DND-41 (cell line): ENCODE measurements at regions not wholly inside any gene's neighbourhood (a gene's known extent, or its start where the extent isn't known, plus 50 kb on each side); places are given as distances from the start of the nearest gene placed in this dataset.

Source experiments
- EZH2 ChIP-seq: IDR thresholded peaks from 3 replicates; pipeline ENCODE4 v1.6.1; 2012; ENCODE audit warnings: borderline replicate concordance, low read depth, mild to moderate bottlenecking, moderate library complexity, low read length, inconsistent platforms; ENCODE audit not compliant: severe bottlenecking
- TF ChIP-seq, protein P1 (sequence below): IDR thresholded peaks from 2 replicates; pipeline ENCODE4 v1.5.1; 2012; ENCODE audit warnings: borderline replicate concordance, low read length, moderate library complexity, mild to moderate bottlenecking; ENCODE audit not compliant: poor library complexity, severe bottlenecking; ENCODE audit errors: extremely low read depth

DNA sequence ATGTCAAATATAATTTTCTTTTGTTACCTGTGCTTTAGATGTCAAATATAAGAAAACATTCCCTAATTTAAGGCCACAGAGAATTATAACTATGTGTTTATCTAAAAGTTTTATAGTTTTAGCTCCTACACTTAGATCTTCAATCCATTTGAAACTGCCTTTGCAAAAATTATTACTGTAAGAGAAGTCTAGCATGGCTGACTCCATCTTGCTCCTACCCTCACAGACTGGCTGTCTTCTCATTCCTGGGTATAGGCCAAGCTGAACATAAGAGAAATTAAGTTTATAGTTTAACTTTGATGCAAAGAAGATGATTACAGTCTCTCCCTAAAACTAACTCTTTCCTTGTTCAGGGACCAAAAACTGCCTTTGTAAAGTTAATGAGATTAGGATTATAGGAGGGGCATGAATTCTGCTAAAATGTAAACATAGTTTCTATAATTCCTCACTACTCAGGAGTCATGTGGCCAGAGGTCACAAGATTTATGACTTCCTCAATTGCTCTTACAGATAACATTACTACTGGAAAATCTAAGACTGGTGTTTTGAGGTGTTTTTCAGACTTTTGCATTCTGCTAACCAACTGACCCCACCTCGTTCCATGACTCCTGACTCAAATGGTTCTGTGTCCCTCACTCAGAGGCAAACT, 184.0 kb downstream of the BCHE start:
- TF ChIP-seq, protein P1, sequence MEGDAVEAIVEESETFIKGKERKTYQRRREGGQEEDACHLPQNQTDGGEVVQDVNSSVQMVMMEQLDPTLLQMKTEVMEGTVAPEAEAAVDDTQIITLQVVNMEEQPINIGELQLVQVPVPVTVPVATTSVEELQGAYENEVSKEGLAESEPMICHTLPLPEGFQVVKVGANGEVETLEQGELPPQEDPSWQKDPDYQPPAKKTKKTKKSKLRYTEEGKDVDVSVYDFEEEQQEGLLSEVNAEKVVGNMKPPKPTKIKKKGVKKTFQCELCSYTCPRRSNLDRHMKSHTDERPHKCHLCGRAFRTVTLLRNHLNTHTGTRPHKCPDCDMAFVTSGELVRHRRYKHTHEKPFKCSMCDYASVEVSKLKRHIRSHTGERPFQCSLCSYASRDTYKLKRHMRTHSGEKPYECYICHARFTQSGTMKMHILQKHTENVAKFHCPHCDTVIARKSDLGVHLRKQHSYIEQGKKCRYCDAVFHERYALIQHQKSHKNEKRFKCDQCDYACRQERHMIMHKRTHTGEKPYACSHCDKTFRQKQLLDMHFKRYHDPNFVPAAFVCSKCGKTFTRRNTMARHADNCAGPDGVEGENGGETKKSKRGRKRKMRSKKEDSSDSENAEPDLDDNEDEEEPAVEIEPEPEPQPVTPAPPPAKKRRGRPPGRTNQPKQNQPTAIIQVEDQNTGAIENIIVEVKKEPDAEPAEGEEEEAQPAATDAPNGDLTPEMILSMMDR: no peak
- TF ChIP-seq EZH2: no peak
